GM12872 (cell line): ENCODE measurements at regions not wholly inside any gene's neighbourhood (a gene's known extent, or its start where the extent isn't known, plus 50 kb on each side); places are given as distances from the start of the nearest gene placed in this dataset.

Experiments used
- CTCF ChIP-seq: IDR thresholded peaks from 3 replicates; pipeline ENCODE4 v1.5.1; 2011; ENCODE audit warnings: low read depth, mild to moderate bottlenecking, low read length, moderate library complexity; ENCODE audit not compliant: insufficient read depth

GRCh38 chr4:167721617-167722486 lies 370.5 kb upstream of the ANXA10 start:
- no peak for TF ChIP-seq CTCF

GRCh38 chr4:167722487-167722808 lies 369.9 kb upstream of the ANXA10 start:
- TF ChIP-seq CTCF = no peak

GRCh38 chr4:167724941-167725340 lies 367.4 kb upstream of the ANXA10 start:
- TF ChIP-seq CTCF = no peak

GRCh38 chr4:167730769-167731168 lies 361.6 kb upstream of the ANXA10 start:
- no peak for TF ChIP-seq CTCF

- no peak for TF ChIP-seq CTCF
Measured at GRCh38 chr4:167745024-167745687, 347.2 kb upstream of the ANXA10 start.

GRCh38 chr4:167767281-167767680 lies 325.1 kb upstream of the ANXA10 start:
- no peak for TF ChIP-seq CTCF

GRCh38 chr4:167774646-167775045 lies 317.7 kb upstream of the ANXA10 start:
- no peak for TF ChIP-seq CTCF
